Fibroblast of skin of right biceps (primary cell): ENCODE measurements at regions not wholly inside any gene's neighbourhood (a gene's known extent, or its start where the extent isn't known, plus 50 kb on each side); places are given as distances from the start of the nearest gene placed in this dataset.

Experiments used
- DNase-seq: peaks from one replicate; pipeline ENCODE4 v3.0.0-alpha.2; 2013

DNA sequence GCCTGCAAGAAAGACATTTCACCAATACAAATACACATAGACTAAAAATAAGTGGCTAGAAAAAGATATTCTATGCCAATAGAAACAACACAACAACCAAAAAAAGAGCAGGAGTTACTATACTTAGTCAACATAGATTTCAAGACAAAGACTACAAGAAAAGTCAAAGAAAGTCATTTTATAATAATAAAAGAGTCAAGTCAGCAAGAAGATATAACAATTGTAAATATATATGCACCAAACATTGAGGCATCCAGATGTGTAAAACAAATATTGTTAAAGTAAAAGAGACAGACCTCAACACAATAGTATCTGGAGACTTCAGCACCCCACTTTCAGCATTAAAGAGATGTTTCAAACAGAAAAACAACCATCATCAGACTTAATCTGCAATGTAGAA is 104.6 kb downstream of the AMY1C start:
- no peak for DNase-seq

DNA sequence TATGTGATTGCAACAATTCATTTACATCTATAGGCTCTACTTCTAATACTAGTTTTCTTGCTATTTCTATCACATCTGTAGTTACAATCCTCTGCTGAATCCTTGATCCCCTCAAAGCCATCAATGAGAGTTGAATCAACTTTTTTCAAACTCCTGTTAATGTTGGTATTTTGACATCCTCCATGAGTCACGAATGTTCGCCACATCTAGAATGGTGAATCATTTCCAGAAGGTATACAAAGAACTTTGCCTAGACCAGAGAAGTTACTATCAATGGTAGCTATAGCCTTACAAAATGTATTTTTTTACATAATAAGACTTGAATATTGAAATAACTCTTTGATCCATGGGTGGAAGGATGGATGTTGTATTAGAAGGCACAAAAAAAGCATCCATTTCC is 110.0 kb downstream of the AMY1C start:
- no peak for DNase-seq

DNA sequence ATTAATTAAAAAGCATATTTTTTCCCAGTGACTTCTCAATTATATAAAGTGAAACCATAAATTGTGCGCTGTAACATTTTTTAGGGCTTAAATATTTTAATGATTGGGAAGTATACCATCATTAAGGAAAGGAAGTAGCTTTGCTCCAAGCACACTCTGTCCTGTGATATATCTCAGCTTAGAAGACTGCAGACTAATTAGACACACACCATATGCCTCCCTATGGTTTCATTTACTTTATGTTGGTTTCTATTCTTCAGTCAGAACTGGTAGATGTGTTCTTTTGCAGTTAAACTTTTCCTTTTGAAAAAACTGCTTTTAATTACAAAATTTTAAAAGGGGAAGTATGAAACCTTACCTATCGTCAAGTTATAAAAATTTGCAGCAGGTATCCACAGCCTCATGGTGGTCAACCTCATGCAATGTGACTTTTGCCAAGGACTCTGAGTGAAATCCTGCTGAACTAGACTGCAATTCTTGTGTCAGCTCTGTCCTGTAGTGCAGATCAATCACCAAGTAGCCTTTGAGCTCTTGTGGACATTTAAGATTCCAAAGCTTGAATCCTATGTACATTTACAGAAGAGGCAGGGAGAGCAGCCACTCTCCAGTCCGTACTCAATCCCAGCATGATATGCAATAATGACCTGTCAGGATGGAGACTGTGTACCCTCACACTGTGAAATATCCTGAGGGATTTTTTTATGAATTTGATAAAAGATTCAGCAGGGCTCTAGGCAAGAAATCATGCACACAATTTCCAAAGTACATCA is 149.1 kb downstream of the AMY1C start:
- DNase-seq, result no peak

DNA sequence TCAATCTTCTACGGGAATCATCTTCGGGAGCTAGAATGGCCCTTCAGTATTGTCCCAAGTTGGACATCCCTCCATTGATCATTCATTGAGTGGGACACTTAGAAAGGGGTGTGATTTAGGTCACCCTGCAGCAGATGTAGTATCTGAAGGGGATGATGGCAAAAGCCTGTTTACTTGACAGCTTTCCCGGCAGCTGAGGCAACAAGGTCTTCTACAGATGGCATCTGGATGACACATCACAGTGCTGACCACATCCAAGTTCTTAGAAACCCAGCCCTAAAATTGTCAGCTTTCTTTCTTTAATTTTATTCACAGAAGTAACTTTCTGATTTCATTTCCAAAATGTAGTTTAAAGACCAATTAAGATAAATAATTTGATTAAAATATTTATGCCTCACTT is 150.3 kb downstream of the AMY1C start:
- no peak for DNase-seq

DNA sequence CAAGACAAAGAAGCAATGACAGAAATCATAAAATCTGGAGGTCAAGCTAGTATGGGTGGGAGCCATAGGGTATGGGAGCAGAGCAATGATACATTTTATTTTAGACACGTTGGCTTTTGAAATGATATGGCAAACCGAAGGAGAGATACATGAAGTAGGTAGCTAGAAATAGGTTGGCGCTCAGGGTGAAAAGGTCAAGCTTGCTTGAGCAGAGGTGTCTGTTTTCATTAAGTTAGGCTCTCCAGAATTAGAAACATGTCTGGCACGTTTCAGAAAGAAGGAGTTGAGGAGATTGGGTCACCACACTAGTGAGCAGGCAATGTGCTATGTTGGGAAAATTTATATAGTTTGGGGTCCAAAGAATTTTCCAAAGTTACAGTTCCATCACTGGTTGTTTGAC is 151.4 kb downstream of the AMY1C start:
- no peak for DNase-seq

DNA sequence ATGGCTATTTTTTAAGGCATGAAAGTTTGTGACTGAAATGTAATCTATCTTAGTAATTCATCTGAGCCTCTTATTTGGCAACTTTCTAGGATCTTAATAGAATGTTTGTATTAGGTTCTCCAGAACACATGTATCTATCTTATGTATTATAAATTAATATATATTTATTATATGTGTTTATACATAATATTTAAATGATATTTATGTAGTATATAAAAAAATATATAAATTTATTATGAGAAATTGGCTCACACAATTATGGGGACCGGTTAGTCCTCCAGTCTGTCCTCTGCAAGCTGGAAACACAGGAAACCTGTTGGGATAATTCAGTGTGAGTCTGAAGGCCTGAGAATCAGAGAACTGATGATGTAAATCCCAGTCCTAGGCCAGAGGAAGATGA is 155.7 kb downstream of the AMY1C start:
- DNase-seq, result no peak

DNA sequence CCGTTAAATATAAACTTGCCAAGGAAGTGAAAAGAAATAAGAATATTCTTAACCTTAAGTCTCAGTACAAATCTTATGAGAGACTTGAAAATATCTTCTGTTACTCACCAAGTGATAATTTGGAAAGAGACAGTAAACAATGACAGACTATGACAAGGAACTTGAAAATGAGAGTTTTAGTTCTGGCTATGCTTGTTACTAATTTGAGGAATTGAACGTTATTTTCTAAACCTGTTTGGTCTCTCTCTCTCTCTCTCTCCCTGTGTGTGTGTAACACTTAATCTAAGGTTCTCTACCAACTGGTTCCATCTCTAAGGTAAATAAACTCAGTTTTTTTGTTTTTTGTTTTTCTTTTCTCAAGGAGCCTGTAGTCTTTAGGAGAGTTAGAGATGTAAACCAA is 161.8 kb downstream of the AMY1C start:
- DNase-seq, result no peak

DNA sequence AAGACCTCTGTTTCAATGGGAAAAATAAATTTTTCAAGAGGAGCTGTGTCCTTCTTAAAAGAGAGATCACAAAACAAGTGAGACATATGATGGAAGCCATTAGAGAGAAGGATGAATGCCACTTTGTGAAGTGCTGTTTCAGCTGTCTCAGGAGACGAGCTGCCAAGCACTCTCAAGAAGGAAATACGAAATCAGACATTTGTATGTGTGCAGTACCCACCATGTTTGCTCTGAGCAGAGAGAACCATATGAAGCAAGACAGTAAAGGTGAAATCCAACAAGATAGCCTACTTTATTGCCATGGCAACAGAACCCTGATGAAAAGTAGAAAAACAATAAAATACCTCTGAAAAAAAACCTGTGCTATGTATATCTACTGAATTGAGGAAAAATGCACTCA is 168.1 kb downstream of the AMY1C start:
- no peak for DNase-seq

DNA sequence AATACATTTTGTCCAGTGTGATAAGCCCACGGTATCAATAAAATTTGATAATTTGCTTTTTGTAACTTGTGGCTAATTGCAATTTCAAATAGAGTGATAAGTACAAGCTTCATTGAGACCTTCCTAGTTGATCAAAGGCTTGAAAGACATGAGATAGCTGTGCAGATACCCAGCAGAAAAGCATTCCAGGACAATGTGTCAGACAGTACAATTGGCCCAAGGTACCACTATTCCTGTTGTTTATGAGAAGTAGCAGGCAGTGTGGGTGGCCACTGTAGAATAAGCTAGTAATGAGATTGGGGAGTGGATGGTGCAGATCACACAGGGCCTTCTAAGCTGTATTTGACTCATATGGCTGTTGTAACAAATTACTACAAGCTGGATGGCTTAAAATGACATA is 182.2 kb downstream of the AMY1C start:
- no peak for DNase-seq

DNA sequence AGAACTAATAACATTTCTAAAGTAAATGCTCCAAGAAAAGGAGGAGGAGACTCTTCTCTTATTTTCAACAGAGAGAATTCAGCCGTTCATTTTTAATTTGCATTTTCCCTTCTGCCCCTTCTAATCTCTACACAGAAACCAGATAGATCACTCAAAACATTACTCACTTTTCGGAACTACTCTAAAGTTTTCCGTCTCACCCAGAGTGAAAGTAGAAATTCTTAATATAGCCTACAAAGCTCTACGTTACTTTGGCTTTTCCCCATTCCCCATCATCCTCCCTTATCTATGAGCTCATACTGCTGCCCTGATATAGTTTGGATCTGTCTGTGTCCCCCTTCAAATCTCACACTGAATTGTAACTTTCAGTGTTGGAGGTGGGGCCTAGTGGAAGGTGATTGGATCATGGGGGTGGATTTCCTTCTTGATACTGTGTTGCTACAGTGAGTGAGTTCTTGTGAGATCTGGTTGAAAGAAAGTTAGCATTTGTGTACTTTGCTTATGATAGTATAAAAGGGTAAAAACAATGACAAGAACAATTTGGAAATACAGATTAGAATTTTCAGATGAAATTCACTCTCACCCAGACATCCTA is 188.2 kb downstream of the AMY1C start:
- DNase-seq, result no peak

DNA sequence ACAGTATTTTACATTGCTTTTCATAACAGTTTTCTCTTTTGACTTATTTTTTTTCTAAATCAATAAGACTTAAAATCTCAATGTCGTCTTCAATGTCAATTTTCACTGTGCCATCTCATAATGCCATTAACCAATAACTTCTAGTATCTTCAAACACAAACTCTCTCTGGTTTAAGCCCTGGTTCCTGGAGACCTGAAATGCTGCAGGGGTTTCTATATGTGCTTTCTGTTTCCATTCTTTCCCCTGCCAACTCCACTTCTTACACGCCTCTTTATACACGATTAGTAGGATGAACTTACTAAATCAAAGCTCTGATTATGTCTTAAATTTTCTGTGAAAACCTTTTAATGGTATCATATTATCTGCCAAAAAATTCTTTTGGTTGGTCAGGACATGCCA is 191.4 kb downstream of the AMY1C start:
- no peak for DNase-seq

DNA sequence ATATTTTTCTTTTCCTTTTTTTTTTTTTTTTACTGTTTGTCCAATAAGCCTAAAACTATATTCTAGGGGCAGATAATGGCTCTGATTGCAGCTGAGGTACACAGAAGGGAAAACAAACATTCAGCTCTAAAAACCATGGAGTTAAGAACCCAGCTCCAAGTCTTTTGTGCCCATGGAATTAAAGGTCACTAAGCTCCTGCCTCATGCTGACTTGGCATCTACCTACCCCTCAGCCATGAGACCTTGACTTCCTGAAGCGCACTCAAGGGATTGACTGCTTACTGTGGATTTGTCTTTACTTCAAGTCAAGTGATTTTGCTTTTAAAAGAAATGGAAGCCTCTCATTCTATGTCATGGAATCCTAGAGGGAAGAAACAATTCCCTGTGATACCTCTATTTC is 192.3 kb downstream of the AMY1C start:
- no peak for DNase-seq

DNA sequence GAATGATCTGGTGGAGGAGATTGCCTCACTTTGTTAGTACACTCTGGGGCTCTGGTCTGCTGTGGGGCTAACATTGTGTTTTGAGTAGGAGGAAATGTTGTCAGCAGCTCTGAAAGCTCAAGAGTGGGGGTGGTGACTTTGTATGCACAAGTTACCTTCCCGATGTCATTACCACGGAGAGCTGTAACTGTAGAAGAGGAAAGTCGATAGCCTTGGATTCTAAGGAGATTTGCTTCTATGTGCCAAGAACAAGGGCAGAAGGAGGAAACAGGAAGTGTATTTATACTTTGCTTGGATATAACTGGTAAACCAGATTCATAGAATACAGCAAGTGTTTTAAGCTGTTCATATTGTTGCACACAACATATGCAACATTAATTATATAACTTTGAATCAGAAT is 196.1 kb downstream of the AMY1C start:
- no peak for DNase-seq

DNA sequence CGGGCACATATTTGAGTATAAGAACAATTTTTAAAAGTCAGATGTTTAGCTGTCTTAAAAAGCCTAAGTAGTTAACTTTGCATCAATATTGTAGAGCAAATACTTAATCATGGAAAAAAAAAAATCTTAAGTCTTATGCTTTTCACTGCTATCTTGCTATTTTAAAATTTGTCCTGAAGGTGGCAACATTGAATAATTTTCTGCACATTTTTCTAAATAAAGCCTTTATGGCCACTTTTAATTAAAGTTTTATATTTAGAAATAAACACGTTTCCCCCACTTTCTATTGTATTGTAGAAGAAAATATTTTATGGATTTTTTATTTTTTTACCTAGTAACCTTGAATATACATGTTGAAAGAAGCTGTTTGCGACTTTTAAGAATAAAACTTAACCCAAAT is 198.8 kb downstream of the AMY1C start:
- DNase-seq, result no peak

DNA sequence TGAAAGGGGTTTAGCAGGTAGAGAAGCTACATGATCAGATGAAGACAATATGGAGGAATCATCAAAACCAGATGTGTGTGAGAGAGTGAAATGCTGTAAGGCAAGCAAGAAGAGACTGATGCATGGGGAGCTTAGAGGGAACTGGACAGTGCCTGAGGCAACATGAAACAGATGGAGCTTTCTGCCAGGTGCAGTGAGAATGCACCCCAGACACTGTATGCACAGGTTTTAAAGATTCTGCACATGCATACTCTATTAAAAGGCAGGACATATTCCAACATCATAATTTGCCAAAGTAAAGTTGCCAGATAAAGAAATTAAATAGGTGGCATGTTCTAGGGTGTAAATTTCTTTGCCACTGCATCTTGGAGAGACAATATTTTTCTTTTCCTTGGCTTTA is 200.1 kb downstream of the AMY1C start:
- no peak for DNase-seq

DNA sequence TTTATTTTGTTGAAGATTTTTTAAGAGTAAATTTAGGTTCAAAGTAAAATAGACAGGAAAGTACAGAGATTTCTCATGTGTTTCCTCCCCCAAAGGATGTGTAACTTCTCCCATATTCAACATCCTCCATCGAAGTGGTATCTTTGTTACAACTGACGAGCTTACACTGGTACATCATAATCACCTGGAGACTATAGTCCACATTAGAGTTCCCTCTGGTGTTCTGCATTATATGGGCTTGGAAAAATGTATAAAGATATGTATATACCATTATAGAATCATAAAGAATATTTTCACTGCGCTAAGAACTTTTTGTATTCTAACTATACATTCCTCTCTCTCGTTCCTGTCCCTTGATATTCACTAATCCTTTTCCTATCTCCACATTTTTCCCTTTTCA is 203.7 kb downstream of the AMY1C start:
- DNase-seq, result no peak

DNA sequence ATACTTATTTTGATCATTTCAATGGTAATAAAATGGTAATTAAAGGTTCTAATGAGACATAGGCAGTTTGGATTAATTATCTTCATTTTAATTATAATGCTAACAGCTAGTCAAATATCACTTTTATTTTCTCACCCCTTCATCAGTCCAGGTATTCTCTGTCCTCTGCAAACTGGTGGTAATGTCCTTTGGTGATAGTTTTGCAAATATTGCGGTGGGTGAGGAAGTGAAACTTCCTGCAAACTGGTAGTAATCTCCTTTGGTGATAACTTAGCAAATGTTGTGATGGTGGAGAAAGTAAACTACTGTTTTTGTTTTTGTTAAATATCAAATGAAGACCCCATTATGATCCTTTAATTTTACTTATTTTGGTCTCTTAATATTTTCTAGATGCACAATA is 209.0 kb downstream of the AMY1C start:
- DNase-seq, result no peak

DNA sequence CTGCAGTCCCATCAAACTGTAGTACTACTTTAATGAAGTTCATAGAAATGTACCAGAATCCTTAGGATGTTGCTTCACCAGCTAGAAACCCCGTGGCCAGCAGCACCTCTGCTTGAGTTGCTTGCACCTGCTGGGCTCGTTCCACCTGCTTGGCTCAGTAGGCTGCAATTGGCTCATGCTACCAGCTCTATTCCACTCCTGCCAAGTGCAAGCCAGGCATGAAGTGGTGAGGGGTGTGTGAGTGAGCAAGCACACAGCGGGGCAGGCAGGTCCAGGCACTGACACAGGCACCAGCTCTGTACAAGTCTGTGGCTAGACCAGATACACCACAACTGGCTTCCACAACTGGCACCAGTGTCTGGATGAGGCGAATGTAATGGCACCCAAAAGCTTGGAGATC is 209.9 kb downstream of the AMY1C start:
- DNase-seq, result no peak

DNA sequence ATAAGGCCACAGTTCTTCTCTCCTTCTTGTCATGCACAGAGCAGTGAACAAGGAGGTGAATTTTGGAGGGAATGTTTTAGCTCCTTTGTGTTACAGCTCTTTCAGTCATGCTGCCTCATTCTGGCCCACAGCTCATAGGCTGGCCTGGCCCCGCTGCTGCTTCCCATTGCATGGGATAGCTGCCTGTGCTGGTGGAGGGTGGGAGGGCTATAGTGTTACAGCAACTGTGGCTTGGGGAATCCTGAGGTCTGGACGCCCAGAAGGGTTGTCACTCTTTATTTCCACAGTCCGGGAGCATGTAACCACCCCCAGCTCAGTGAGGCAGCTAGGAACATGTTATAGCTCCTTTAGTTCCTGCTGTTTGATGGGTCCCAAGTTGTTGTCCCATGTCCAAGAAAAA is 210.3 kb downstream of the AMY1C start:
- no peak for DNase-seq

DNA sequence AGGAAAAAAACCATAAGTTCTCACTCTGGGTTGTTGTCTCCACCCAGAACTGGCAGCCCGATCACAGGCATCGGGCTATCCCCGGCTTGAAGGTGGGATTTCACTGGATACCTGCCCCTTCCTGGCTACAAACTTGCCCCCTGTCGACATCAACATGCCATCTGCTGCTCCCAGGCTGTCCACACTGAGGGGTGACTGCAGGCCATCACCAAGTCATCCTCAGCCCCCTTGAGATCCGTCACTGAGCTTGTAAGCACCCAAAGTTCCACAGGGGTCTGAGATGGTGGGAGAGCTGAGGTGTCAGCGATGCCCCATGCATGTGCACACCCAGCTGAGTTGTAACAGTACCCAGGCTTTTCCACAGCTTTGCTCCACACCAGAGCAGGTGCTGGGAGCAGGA is 211.0 kb downstream of the AMY1C start:
- no peak for DNase-seq

DNA sequence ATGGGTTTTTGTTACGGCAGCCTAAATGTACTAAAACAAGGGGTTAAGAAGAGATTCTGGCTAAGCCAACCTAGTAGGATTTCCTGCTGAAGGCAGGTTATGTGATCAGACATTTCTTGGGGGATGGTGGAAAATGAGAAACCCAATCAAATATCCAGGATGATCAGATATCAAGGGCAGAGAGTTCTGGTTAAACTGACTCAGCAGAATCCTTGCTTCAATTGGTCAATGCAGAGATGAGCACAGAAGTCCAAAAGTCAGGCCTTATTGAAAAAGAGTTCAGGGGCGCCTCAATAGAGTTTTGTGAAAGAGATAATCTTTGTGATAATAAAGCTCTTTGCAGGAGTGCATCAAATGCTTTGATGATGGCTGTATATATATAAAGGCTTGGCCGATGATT is 237.1 kb downstream of the AMY1C start:
- no peak for DNase-seq

DNA sequence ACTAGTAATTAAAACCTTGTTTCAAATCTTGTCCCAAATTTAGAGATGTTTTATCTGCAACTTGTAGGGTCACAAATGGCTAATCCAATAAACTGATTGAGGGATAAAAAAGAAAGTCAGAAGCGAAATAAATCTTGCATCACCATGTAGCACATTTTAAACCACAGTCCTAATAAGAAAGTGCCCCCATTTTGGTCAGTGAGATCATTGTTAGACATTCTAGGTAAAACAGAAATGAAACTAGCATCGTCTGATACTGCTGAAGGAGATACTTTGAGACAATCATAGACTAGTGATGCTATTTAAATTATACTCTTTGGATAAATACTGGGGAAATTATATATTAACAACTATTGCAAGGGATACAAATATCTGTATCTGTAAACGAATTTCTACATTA is 247.9 kb downstream of the AMY1C start:
- DNase-seq, result no peak

DNA sequence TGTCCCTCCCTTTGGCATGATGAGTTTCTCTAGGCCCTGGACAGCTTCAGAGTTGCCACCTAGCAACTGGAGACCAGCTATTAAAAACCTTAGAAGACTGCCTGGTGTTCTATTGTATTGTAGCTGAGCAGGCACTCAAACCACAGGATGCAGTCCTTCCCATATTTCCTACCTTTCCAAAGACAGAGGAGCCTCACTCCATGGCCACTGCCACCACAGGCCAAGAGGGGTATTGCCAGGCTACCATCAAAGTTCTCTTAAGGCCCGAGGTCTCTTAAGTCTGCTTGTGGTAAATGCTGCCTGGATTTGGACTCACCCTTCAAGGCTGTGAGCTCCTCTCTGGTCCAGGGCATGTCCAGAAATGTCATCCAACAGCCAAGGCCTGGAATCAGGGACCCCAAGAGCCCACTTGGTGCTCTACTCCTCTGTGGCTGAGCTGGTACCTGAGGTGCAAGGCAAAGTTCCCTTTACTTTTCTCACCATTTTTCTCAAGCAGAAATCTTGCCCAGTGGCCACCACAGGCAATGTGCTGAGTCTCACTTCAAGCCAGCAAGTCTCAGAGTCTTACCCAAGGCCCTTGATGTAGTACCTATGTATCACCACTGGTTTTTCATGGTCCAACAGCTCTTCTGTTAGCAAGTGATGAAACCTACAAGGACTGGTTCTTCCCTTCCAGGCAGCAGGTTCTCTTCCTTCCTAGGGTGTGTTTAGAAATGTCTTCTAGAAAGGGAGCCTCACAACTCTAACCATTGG is 269.4 kb downstream of the AMY1C start:
- no peak for DNase-seq

DNA sequence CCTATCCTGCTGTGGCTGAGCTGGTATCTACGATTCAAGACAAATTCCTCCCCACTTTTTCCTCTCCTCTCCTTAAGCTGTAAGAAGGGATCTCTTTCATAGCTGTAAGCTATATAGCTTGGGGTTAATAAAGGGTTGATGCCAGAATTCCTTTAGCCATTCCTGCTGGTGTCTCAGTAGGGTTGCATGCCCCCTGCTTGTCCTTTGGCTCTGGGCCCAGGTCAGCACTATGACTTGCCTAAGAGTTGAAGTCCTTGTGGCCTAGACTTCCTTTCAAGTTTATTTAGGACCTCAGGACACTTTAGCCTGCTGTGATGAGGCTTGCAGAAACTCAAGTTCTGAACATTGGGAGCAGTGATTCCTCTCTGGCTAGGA is 270.0 kb downstream of the AMY1C start:
- no peak for DNase-seq
